Stimulated activated naive CD8-positive, alpha-beta T cell treated with anti-CD3 and anti-CD28 coated beads, Interleukin-15, amount 100 ng/mL, for 72 hours (primary cell): ENCODE measurements at regions not wholly inside any gene's neighbourhood (a gene's known extent, or its start where the extent isn't known, plus 50 kb on each side); places are given as distances from the start of the nearest gene placed in this dataset.
"Not testable (repeated sequence)": the region's sequence is repeated elsewhere in the genome, so short reads cannot be mapped to it uniquely, and the experiment has no call there.

Source experiments
- ATAC-seq: fragments of 150-1000 bp; cut with Tn5 transposase; 2 replicates; pipeline ENCODE4 v1.10.0; 2021; ENCODE audit warnings: mild to moderate bottlenecking, moderate library complexity
- DNase-seq, 2 donors: peaks; one replicate each; pipeline ENCODE4 v3.0.0; 2021 to 2022
- H3K27ac Mint-ChIP-seq, 2 donors: one replicate each; pipeline ENCODE4 v1.8.0; 2022; ENCODE audit warnings: mild to moderate bottlenecking in 2 of 2, mixed read lengths in 2 of 2, moderate library complexity in 2 of 2
- H3K27me3 Mint-ChIP-seq: one replicate; pipeline ENCODE4 v1.8.0; 2022; ENCODE audit warnings: mixed read lengths
- H3K4me1 Mint-ChIP-seq: one replicate; pipeline ENCODE4 v1.8.0; 2022; ENCODE audit warnings: mild to moderate bottlenecking, mixed read lengths
- H3K4me3 Mint-ChIP-seq, 2 donors: one replicate each; pipeline ENCODE4 v1.8.0; 2022; ENCODE audit warnings: mild to moderate bottlenecking in 2 of 2, mixed read lengths in 2 of 2, moderate library complexity in 1 of 2
- H3K9me3 Mint-ChIP-seq, 2 donors: one replicate each; pipeline ENCODE4 v1.8.0; 2022; ENCODE audit warnings: mixed read lengths in 2 of 2

- H3K9me3 Mint-ChIP-seq = peaks cover 0 to 4% of the 10 kb centered on the region in 2 donors
- DNase-seq (no peak), ATAC-seq (peak; percentile 46)
- no peaks in the 10 kb centered on the region for H3K27me3 Mint-ChIP-seq
- H3K27ac Mint-ChIP-seq = peak overlapping the region; percentile 62 to 92
- H3K4me3 Mint-ChIP-seq = peak overlapping the region; percentile 64 to 72
- H3K4me1 Mint-ChIP-seq = peaks cover 6% of the 10 kb centered on the region
These were observed 113.8 kb upstream of the RGPD4 start for GRCh38 chr2:107712857-107713256.

GRCh38 chr2:107717661-107718060, 109.0 kb upstream of the RGPD4 start:
- no peak overlapping the region for H3K27ac Mint-ChIP-seq
- no peak for ATAC-seq
- DNase-seq = no peak
- H3K4me1 Mint-ChIP-seq = peaks cover 5% of the 10 kb centered on the region
- no peak overlapping the region for H3K4me3 Mint-ChIP-seq
- peaks cover 5% of the 10 kb centered on the region for H3K27me3 Mint-ChIP-seq
- no peaks in the 10 kb centered on the region for H3K9me3 Mint-ChIP-seq

- DNase-seq (no peak), ATAC-seq (no peak)
- no peak overlapping the region for H3K27ac Mint-ChIP-seq
- no peaks in the 10 kb centered on the region for H3K4me1 Mint-ChIP-seq
- H3K4me3 Mint-ChIP-seq = no peak overlapping the region
- peaks cover 6% of the 10 kb centered on the region for H3K27me3 Mint-ChIP-seq
- no peaks in the 10 kb centered on the region for H3K9me3 Mint-ChIP-seq
These were observed 107.6 kb upstream of the RGPD4 start for GRCh38 chr2:107719141-107719540.

- no peak overlapping the region for H3K4me3 Mint-ChIP-seq
- DNase-seq (no peak), ATAC-seq (no peak)
- H3K27me3 Mint-ChIP-seq = peaks cover 6% of the 10 kb centered on the region
- H3K9me3 Mint-ChIP-seq = peaks cover 2 to 3% of the 10 kb centered on the region in 2 donors
- H3K27ac Mint-ChIP-seq = no peak overlapping the region
- H3K4me1 Mint-ChIP-seq = no peaks in the 10 kb centered on the region
These were observed 106.9 kb upstream of the RGPD4 start for GRCh38 chr2:107719836-107720235.

- no peak for DNase-seq
- H3K27me3 Mint-ChIP-seq = peaks cover 6% of the 10 kb centered on the region
- peaks cover 7% of the 10 kb centered on the region in 2 donors for H3K9me3 Mint-ChIP-seq
- no peak overlapping the region for H3K4me3 Mint-ChIP-seq
- H3K27ac Mint-ChIP-seq = no peak overlapping the region
- ATAC-seq = no peak
- H3K4me1 Mint-ChIP-seq = no peaks in the 10 kb centered on the region
These were observed 105.5 kb upstream of the RGPD4 start for GRCh38 chr2:107721178-107721577.

DNA sequence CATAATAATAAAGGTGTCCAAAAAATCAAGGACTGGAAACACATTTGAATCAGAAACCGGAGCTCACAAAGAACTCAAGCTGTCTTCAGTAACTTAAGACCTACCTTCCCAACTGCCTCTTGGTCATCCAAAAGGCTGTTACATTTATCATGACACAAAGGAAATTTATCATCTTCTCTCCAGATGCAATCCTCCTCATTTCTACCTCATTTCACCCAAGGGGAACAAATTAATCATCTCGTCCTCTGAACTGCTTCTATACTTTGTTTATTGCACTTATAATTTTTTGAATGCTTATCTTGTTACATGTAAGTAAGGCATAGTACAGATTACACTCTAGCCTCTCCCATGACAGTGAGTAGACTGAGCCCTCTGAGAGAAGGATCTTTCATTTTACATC, 105.1 kb upstream of the RGPD4 start:
- Mint-ChIP-seq H3K4me3 (no peak overlapping the region), H3K9me3 (peaks cover 7% of the 10 kb centered on the region in 2 donors), H3K4me1 (no peaks in the 10 kb centered on the region), H3K27ac (no peak overlapping the region), H3K27me3 (peaks cover 6% of the 10 kb centered on the region)
- DNase-seq (no peak), ATAC-seq (no peak)

DNA sequence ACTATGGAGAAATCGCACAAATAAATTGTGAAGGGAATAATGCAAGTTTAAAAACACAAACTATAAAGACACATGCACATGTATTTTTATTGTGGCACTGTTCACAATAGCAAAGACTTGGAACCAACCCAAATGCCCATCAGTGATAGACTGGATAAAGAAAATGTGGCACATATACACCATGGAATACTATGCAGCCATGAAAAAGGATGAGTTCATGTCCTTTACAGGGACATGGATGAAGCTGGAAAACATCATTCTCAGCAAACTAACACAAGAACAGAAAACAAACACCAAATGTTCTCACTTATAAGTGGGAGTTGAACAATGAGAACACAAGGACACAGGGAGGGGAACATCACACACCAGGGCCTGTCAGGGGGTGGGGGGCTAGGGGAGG, 100.9 kb upstream of the RGPD4 start:
- not testable (repeated sequence) for ATAC-seq, H3K27ac Mint-ChIP-seq, H3K27me3 Mint-ChIP-seq, H3K4me1 Mint-ChIP-seq, DNase-seq, H3K9me3 Mint-ChIP-seq, H3K4me3 Mint-ChIP-seq

GRCh38 chr2:107727318-107727717, 99.4 kb upstream of the RGPD4 start:
- peaks cover 7% of the 10 kb centered on the region in 2 donors for H3K9me3 Mint-ChIP-seq

DNA sequence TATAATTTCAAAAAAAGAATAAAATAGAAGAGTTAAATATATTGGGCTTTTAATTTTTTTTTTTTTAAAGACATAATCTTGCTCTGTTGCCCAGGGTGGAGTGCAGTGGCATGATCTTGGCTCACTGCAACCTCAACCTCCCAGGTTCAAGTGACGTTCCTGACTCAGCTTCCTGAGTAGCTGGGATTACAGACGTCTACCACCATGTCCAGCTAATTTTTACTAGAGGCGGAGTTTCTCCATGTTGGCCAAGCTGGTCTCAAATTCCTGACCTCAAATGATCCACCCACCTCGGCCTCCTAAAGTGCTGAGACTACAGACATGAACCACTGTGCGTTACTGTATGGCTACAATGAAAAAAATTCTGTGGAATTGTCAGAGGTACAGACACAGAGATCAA, 98.1 kb upstream of the RGPD4 start:
- H3K27ac Mint-ChIP-seq = no peak overlapping the region
- no peaks in the 10 kb centered on the region for H3K4me1 Mint-ChIP-seq
- DNase-seq (no peak), ATAC-seq (no peak)
- H3K27me3 Mint-ChIP-seq = no peaks in the 10 kb centered on the region
- no peak overlapping the region for H3K4me3 Mint-ChIP-seq
- H3K9me3 Mint-ChIP-seq = peaks cover 7% of the 10 kb centered on the region in 2 donors

More at GRCh38 chr2:107727318-107727717, 99.4 kb upstream of the RGPD4 start:
- ATAC-seq (no peak), DNase-seq (no peak)
- H3K4me1 Mint-ChIP-seq = no peaks in the 10 kb centered on the region
- peak overlapping the region in 1 of 2 donors; percentile 69 for H3K27ac Mint-ChIP-seq
- H3K27me3 Mint-ChIP-seq = peaks cover 4% of the 10 kb centered on the region
- H3K4me3 Mint-ChIP-seq = no peak overlapping the region

DNA sequence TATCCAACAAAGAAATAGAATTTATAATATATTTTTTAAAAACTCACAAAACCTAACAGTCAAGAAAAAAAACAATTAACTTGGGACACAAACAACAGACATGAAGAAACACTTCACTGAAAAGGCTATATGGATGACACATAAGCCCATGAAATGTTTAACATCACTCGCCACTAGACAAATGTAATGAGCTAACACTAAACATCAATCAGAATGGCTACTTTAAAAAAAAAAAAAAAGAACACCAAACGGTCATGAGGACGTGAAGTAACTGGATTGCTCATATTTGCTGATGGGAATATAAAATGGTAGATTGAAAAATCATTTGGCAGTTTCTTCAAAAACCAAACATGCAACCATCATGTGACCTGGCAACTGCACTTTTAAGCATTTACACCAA, 97.3 kb upstream of the RGPD4 start:
- no peak overlapping the region for H3K4me3 Mint-ChIP-seq
- ATAC-seq = no peak
- H3K4me1 Mint-ChIP-seq = no peaks in the 10 kb centered on the region
- H3K27ac Mint-ChIP-seq = no peak overlapping the region
- H3K27me3 Mint-ChIP-seq = no peaks in the 10 kb centered on the region
- peaks cover 7% of the 10 kb centered on the region in 2 donors for H3K9me3 Mint-ChIP-seq
- no peak for DNase-seq

DNA sequence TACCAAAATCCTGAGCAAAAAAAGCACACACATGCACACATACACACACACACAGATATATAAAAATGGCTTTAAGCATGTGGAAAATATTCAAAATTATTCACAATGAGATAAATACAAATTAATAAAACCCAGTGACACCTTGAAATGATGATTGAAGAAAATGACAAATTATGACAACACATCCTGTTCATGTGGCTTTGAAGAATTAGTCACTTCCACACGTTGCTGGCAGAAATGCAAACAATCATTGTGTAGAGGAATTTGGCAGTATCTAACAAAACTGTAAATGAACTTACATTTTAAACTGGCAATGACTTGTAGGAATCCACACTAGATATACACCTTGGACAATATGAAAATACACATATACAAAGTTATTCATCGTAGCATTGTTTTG, 95.8 kb upstream of the RGPD4 start:
- Mint-ChIP-seq H3K9me3 (no peaks in the 10 kb centered on the region), H3K27ac (no peak overlapping the region), H3K27me3 (no peaks in the 10 kb centered on the region), H3K4me3 (no peak overlapping the region), H3K4me1 (no peaks in the 10 kb centered on the region)
- DNase-seq = no peak
- no peak for ATAC-seq

DNA sequence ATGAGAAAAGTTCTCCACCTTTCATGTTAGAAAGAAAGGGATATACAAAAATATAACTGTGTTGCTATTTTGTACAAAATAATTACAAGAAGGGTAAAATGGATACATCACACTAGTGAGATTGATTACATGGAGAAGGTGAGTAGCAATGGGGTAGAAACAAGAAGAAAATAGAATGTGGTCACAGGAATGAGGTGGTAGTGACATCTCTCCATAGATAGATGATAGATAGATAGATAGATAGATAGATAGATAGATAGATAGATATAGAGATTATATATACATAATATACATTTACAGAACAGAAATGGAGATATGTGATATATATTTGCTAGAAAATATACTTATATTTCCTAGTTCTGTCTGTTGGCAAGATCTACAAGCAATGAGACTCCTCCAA, 95.3 kb upstream of the RGPD4 start:
- H3K27ac Mint-ChIP-seq = no peak overlapping the region
- ATAC-seq (no peak), DNase-seq (no peak)
- no peaks in the 10 kb centered on the region for H3K4me1 Mint-ChIP-seq
- no peaks in the 10 kb centered on the region for H3K27me3 Mint-ChIP-seq
- H3K9me3 Mint-ChIP-seq = no peaks in the 10 kb centered on the region
- no peak overlapping the region for H3K4me3 Mint-ChIP-seq

GRCh38 chr2:107735201-107735600, 91.5 kb upstream of the RGPD4 start:
- ATAC-seq (no peak), DNase-seq (no peak)
- no peaks in the 10 kb centered on the region for H3K27me3 Mint-ChIP-seq
- no peaks in the 10 kb centered on the region for H3K4me1 Mint-ChIP-seq
- no peak overlapping the region for H3K27ac Mint-ChIP-seq
- no peak overlapping the region for H3K4me3 Mint-ChIP-seq
- no peaks in the 10 kb centered on the region for H3K9me3 Mint-ChIP-seq

- DNase-seq (no peak), ATAC-seq (no peak)
- H3K9me3 Mint-ChIP-seq = no peaks in the 10 kb centered on the region
- H3K4me3 Mint-ChIP-seq = no peak overlapping the region
- no peaks in the 10 kb centered on the region for H3K27me3 Mint-ChIP-seq
- H3K27ac Mint-ChIP-seq = no peak overlapping the region
- no peaks in the 10 kb centered on the region for H3K4me1 Mint-ChIP-seq
These were observed 88.9 kb upstream of the RGPD4 start for GRCh38 chr2:107737756-107738155.

GRCh38 chr2:107738266-107738665, 88.4 kb upstream of the RGPD4 start:
- DNase-seq (no peak), ATAC-seq (no peak)
- Mint-ChIP-seq H3K4me3 (no peak overlapping the region), H3K4me1 (no peaks in the 10 kb centered on the region), H3K9me3 (no peaks in the 10 kb centered on the region), H3K27ac (no peak overlapping the region), H3K27me3 (no peaks in the 10 kb centered on the region)

- Mint-ChIP-seq H3K9me3 (no peaks in the 10 kb centered on the region), H3K27me3 (no peaks in the 10 kb centered on the region), H3K4me3 (no peak overlapping the region), H3K27ac (no peak overlapping the region), H3K4me1 (no peaks in the 10 kb centered on the region)
- DNase-seq = no peak
- no peak for ATAC-seq
These were observed 86.4 kb upstream of the RGPD4 start for GRCh38 chr2:107740300-107740699.

GRCh38 chr2:107742460-107743027, 84.1 kb upstream of the RGPD4 start:
- no peaks in the 10 kb centered on the region for H3K9me3 Mint-ChIP-seq
- ATAC-seq (no peak), DNase-seq (no peak)
- no peak overlapping the region for H3K27ac Mint-ChIP-seq
- H3K4me3 Mint-ChIP-seq = no peak overlapping the region
- H3K27me3 Mint-ChIP-seq = no peaks in the 10 kb centered on the region
- no peaks in the 10 kb centered on the region for H3K4me1 Mint-ChIP-seq
